ENCODE measurements at regions not wholly inside any gene's neighbourhood (a gene's known extent, or its start where the extent isn't known, plus 50 kb on each side); places are given as distances from the start of the nearest gene placed in this dataset.

DNA sequence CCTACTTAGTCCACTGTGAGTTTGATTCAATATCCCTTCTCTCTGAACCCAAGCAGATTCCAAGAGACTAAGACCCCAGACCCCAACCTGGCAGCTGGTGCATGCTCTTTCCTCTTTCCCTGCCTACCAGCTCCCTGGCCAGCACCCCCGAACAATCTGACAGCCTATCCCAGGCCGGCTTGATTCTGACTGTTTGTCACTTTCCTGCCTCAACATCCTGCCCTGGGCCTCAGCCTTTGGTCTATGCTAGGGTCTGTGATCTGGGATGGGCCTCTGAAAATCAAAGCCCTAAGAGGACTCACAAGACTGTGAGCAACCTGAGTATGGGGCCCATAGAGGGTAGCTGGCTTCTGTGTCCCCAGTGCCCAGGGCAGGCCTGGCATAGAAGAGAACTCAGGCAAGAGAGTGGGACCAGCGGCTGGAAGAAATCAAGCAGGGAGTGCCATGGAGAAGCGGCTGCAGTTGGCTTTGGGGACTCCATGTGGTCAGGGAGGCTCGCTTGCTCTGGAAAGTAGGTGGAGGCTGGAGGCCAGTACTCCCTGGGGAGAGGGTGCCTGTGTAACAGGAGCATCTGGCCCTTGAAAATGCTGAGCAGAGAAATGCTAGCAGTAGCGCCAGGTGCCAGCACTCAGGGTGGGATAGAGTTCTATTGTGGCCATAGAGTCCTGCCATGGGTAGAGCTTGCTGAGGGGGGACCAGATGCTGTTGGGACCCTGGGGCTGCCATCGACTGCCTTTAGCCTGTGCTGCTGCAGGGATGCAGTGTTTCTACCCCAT is 343.9 kb downstream of the DYSF start:
- TF ChIP-seq HDGF (IDR thresholded peaks at IDR 0.05; ENCODE audit: borderline replicate concordance) (no peak), SUZ12 (IDR thresholded peaks at IDR 0.05) (no peak), FOXK2 (IDR thresholded peaks at IDR 0.05) (no peak), L3MBTL2 (conservative IDR thresholded peaks at IDR 0.05) (no peak)
- POLR2A ChIA-PET = no interaction called here
- CTCF ChIA-PET = interaction anchor here (0.6 to 1.5 kb wide), 10 partner anchors 9 to 251 kb away, joined by 3 to 7 read pairs (median 4); no protein-coding TSS in a partner anchor
- DNase-seq (ENCODE audit: extremely low spot score) = no peak

DNA sequence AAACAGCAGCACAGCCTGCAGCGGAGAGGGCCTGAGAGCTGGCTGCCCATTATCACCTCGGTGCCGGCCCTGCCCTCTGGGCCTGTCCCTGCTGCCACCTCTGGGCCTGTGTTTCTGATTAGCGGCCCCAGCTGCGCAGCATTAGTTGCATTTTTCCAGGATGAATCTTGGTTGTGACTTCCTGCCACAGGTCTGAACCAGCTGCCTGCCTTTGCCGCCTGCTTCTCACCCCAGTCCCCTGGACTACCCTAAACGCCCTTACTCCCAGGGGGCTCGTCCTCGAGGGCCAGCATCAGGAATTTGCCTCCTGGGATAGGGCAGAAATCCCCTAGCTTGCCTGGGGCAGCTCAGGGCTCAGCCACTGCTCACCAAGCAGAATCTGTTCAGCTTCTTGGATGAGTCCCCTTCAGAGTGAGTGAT is 342.8 kb downstream of the DYSF start:
- TF ChIP-seq BHLHE40 (IDR thresholded peaks at IDR 0.05; ENCODE audit: borderline replicate concordance) (no peak), FOXM1 (IDR thresholded peaks at IDR 0.05; ENCODE audit: borderline replicate concordance) (no peak), LEF1 (IDR thresholded peaks at IDR 0.05; ENCODE audit: borderline replicate concordance) (no peak), SP1 (IDR thresholded peaks at IDR 0.05) (no peak), ZNF384 (IDR thresholded peaks at IDR 0.05) (no peak), SUZ12 (IDR thresholded peaks at IDR 0.05) (no peak), NFRKB (IDR thresholded peaks at IDR 0.05) (no peak), L3MBTL2 (conservative IDR thresholded peaks at IDR 0.05) (no peak)
- TF ChIP-seq, protein P1, sequence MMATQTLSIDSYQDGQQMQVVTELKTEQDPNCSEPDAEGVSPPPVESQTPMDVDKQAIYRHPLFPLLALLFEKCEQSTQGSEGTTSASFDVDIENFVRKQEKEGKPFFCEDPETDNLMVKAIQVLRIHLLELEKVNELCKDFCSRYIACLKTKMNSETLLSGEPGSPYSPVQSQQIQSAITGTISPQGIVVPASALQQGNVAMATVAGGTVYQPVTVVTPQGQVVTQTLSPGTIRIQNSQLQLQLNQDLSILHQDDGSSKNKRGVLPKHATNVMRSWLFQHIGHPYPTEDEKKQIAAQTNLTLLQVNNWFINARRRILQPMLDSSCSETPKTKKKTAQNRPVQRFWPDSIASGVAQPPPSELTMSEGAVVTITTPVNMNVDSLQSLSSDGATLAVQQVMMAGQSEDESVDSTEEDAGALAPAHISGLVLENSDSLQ (IDR thresholded peaks at IDR 0.05) = no peak
- ChIA-PET CTCF (interaction anchor here (1.0 kb wide), 1 partner anchor 250 kb away, joined by 4 read pairs; no protein-coding TSS in a partner anchor), POLR2A (no interaction called here)
- DNase-seq (ENCODE audit: extremely low spot score) = no peak

DNA sequence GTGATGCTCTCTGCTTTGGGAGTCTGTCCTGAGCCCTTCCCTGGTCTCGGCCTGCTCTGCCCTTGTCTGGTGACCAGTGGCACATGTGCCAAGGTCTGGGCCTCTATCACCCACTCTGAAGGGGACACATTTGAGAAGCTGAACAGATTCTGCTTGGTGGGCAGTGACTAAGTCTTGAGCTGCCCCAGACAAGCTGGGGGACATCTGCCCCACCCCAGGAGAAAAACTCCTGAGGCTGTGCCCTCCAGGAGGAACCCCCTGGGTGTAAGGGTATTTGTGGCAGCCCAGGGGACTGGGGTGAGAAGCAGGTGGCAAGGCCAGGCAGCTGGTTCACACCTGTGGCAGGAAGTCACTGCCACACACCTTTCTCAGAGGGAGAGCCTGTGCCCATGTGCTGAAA is 342.1 kb downstream of the DYSF start:
- TF ChIP-seq SUZ12 (IDR thresholded peaks at IDR 0.05) (no peak), LEF1 (IDR thresholded peaks at IDR 0.05; ENCODE audit: borderline replicate concordance) (no peak), ARNT (IDR thresholded peaks at IDR 0.05) (no peak), ZNF384 (IDR thresholded peaks at IDR 0.05) (no peak), TARDBP (IDR thresholded peaks at IDR 0.05) (no peak)
- ChIA-PET CTCF (interaction anchor here (1.7 kb wide), 1 partner anchor 265 kb away, joined by 4 read pairs; no protein-coding TSS in a partner anchor), POLR2A (no interaction called here)
- no peak for DNase-seq (ENCODE audit: extremely low spot score)

DNA sequence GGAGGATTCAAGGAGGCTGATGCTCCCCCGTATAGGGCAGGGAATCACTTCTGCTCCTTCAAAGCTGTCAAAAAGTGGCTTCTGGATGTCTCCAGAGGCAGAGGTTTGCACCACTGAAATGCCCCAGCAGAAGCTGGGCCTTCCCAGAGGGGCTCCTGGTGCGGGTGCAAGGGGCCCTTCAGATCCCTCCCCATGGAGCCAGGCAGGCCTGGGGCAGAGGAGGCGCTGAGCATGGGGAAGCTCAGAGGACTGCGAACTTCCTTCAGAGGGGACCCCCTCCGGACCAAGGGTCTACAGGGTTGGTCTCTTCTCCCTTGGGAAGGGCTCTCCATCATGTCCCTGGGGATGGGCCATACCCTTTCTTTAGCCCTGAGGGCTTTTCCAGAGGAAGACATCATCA is 341.2 kb downstream of the DYSF start:
- DNase-seq (ENCODE audit: extremely low spot score) = no peak
- ChIA-PET CTCF (interaction anchor here (0.6 to 1.7 kb wide), 3 partner anchors 247 to 950 kb away, joined by 4 to 9 read pairs (median 4); no protein-coding TSS in a partner anchor), POLR2A (no interaction called here)
- TF ChIP-seq HDGF (IDR thresholded peaks at IDR 0.05; ENCODE audit: borderline replicate concordance) (no peak), ELF4 (IDR thresholded peaks at IDR 0.05) (no peak), NFRKB (IDR thresholded peaks at IDR 0.05) (no peak), FOXK2 (IDR thresholded peaks at IDR 0.05) (no peak), CTBP1 (IDR thresholded peaks at IDR 0.05; ENCODE audit: borderline replicate concordance) (no peak), SP1 (IDR thresholded peaks at IDR 0.05) (no peak), ZNF384 (IDR thresholded peaks at IDR 0.05) (no peak), TARDBP (IDR thresholded peaks at IDR 0.05) (no peak), LEF1 (IDR thresholded peaks at IDR 0.05; ENCODE audit: borderline replicate concordance) (no peak), L3MBTL2 (conservative IDR thresholded peaks at IDR 0.05) (no peak), BHLHE40 (IDR thresholded peaks at IDR 0.05; ENCODE audit: borderline replicate concordance) (no peak), FOXA1 (IDR thresholded peaks at IDR 0.05) (no peak), ARNT (IDR thresholded peaks at IDR 0.05) (no peak)

DNA sequence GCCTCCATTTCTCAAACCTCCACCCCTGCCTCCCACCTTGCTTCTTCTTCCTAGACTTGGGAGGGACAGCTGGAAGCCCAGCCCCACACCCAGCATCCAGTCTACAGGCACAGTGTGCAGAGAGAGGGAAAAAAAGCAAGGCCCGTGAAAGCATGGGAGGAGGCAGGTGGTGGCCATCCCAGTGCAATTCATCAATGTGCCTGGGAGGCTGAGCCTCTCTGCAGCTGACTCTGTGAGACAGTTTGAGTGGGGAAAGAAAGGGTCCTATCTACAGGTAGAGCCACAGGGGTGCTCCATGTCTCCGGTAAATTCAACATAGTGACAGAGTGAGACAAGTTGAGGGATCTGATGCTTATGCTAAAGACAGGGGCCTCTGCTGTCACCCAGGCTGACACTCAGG is 340.6 kb downstream of the DYSF start:
- CTCF ChIA-PET = interaction anchor here (0.6 to 1.7 kb wide), 2 partner anchors 264 to 951 kb away, joined by 4 to 9 read pairs; no protein-coding TSS in a partner anchor

DNA sequence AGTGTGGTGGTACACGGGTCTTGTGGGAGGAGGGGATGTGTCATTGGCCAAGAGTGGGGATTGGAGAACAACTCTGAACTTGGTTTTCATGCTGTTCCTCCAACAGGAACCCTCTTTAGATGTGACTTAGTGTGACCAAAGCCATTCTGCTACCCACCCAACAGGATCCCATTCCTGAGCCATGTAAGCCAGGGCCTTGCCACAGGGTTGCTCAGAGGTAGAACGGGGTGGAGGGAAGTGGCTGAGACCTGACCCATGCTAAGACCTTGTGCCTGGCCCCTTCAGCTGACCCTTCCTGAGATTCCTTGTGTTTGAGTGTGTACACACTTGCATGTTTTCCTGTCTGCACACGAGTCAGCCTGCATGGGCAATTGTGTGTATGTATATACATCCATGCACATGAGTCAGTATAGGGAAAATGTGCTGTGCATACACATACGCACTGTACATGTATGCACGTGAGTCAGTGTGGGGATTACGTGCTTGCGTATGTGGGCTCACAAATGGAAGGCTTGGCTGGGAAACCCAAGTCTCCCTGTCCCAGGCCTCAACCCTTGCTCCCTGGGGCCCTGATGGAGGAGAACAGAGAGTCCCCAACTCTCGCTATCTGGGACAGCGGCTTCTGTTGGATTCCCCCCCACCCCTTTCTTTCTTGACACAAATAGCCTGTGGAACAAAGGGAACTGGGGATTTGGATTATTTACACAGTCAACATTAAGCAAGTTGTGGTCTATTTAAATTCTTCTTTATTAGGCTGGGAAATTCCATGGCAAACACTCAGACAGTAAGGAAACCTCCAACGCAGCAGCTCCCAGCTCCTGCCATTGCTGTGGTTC is 339.8 kb downstream of the DYSF start:
- CTCF ChIA-PET = no interaction called here

More for the DNA sequence above, 340.6 kb downstream of the DYSF start:
- no peak for DNase-seq (ENCODE audit: extremely low spot score)
- POLR2A ChIA-PET = no interaction called here
- TF ChIP-seq FOXK2 (IDR thresholded peaks at IDR 0.05) = no peak
- no peak for TF ChIP-seq CTBP1 (IDR thresholded peaks at IDR 0.05; ENCODE audit: borderline replicate concordance)
- no peak for TF ChIP-seq ZNF384 (IDR thresholded peaks at IDR 0.05)
- TF ChIP-seq, protein P1 (IDR thresholded peaks at IDR 0.05) = no peak
- no peak for TF ChIP-seq BHLHE40 (IDR thresholded peaks at IDR 0.05; ENCODE audit: borderline replicate concordance)
- TF ChIP-seq HDGF (IDR thresholded peaks at IDR 0.05; ENCODE audit: borderline replicate concordance) = no peak
- TF ChIP-seq ELF4 (IDR thresholded peaks at IDR 0.05) = no peak
- TF ChIP-seq ARNT (IDR thresholded peaks at IDR 0.05) = no peak
- TF ChIP-seq NFRKB (IDR thresholded peaks at IDR 0.05) = no peak
- TF ChIP-seq SUZ12 (IDR thresholded peaks at IDR 0.05) = no peak
- TF ChIP-seq FOXA1 (IDR thresholded peaks at IDR 0.05) = no peak
- TF ChIP-seq SP1 (IDR thresholded peaks at IDR 0.05) = no peak
- no peak for TF ChIP-seq L3MBTL2 (conservative IDR thresholded peaks at IDR 0.05)
- TF ChIP-seq LEF1 (IDR thresholded peaks at IDR 0.05; ENCODE audit: borderline replicate concordance) = no peak
- TF ChIP-seq TARDBP (IDR thresholded peaks at IDR 0.05) = no peak

More for the DNA sequence above, 339.8 kb downstream of the DYSF start:
- TF ChIP-seq FOXK2 (IDR thresholded peaks at IDR 0.05) = no peak
- no peak for TF ChIP-seq FOXA1 (IDR thresholded peaks at IDR 0.05)
- TF ChIP-seq LEF1 (IDR thresholded peaks at IDR 0.05; ENCODE audit: borderline replicate concordance) = no peak
- no peak for TF ChIP-seq SP1 (IDR thresholded peaks at IDR 0.05)
- TF ChIP-seq BHLHE40 (IDR thresholded peaks at IDR 0.05; ENCODE audit: borderline replicate concordance) = no peak
- TF ChIP-seq ELF4 (IDR thresholded peaks at IDR 0.05) = no peak
- no peak for TF ChIP-seq L3MBTL2 (conservative IDR thresholded peaks at IDR 0.05)
- TF ChIP-seq ZNF384 (IDR thresholded peaks at IDR 0.05) = no peak
- TF ChIP-seq, protein P1 (IDR thresholded peaks at IDR 0.05) = no peak
- no peak for TF ChIP-seq HDGF (IDR thresholded peaks at IDR 0.05; ENCODE audit: borderline replicate concordance)
- no peak for TF ChIP-seq NFRKB (IDR thresholded peaks at IDR 0.05)
- TF ChIP-seq TARDBP (IDR thresholded peaks at IDR 0.05) = no peak
- TF ChIP-seq FOXM1 (IDR thresholded peaks at IDR 0.05; ENCODE audit: borderline replicate concordance) = no peak
- no peak for TF ChIP-seq SUZ12 (IDR thresholded peaks at IDR 0.05)
- TF ChIP-seq CTBP1 (IDR thresholded peaks at IDR 0.05; ENCODE audit: borderline replicate concordance) = no peak
- DNase-seq (ENCODE audit: extremely low spot score) = no peak
- POLR2A ChIA-PET = no interaction called here

Measured in HEK293T (cell line).